ENCODE measurements at regions not wholly inside any gene's neighbourhood (a gene's known extent, or its start where the extent isn't known, plus 50 kb on each side); places are given as distances from the start of the nearest gene placed in this dataset.

DNA sequence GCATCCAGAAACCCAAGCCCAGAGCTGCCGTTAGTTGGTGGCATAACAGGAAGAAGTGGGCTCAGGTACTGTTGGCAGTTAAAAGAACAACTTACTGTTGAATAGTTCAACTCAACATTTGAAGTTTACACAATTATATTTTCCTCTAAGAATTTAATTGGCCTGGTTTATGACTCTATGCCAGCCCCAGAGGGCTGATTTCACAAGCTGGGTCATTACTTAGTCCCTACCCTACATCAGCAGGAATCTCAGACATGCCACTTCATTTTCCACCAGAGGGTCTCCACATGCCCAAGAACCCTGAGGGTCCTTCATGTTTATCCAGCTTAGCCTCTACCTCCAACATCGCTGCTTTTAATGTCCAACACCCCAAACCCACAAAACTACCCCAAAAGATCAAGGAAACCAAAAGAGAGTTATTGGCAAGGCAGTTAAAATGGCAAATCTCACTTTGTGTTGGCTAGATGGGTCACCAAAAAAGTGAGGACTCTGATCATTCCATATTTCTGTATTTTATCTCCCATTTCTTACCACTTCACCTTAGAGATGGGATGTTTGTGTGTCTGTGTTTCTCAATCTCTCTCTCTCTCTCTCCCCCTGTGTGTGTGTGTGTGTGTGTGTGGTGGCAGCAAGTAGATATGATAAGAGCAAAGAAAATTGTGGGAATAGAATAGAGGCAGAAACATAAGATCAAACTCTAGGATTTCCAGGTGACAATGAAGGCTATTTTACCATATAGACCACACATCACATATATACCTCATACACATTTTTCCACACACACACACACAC, 112.5 kb upstream of the TBX18 start:
- TF ChIP-seq, protein P1, sequence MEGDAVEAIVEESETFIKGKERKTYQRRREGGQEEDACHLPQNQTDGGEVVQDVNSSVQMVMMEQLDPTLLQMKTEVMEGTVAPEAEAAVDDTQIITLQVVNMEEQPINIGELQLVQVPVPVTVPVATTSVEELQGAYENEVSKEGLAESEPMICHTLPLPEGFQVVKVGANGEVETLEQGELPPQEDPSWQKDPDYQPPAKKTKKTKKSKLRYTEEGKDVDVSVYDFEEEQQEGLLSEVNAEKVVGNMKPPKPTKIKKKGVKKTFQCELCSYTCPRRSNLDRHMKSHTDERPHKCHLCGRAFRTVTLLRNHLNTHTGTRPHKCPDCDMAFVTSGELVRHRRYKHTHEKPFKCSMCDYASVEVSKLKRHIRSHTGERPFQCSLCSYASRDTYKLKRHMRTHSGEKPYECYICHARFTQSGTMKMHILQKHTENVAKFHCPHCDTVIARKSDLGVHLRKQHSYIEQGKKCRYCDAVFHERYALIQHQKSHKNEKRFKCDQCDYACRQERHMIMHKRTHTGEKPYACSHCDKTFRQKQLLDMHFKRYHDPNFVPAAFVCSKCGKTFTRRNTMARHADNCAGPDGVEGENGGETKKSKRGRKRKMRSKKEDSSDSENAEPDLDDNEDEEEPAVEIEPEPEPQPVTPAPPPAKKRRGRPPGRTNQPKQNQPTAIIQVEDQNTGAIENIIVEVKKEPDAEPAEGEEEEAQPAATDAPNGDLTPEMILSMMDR (IDR thresholded peaks at IDR 0.05; ENCODE audit: borderline replicate concordance, extremely low read depth, insufficient read depth) = no peak
- H3K27ac ChIP-seq (ENCODE audit: low read depth in 2 of 2, low read length in 2 of 2) = no peak overlapping the region
- no peaks in the 10 kb centered on the region for H3K9me3 ChIP-seq (ENCODE audit: control insufficient read depth in 2 of 3, insufficient read depth in 1 of 3, low read length in 3 of 3)
- DNase-seq (no peak), FAIRE-seq (no peak)
- H3K9ac ChIP-seq (ENCODE audit: low read length in 3 of 3) = no peak overlapping the region
- no peaks in the 10 kb centered on the region for H3K36me3 ChIP-seq (ENCODE audit: control insufficient read depth in 2 of 3, insufficient read depth in 3 of 3, low read length in 3 of 3)
- H3K4me3 ChIP-seq (ENCODE audit: low read length in 3 of 3) = no peak overlapping the region
- no peaks in the 10 kb centered on the region for H3K27me3 ChIP-seq (ENCODE audit: control insufficient read depth, insufficient read depth, low read length)
- no peaks in the 10 kb centered on the region for H3K4me1 ChIP-seq (ENCODE audit: control insufficient read depth in 2 of 3, insufficient read depth in 2 of 3, low read depth in 1 of 3, low read length in 3 of 3)
- intact Hi-C loops (cut with DNase I) = no loop called here

DNA sequence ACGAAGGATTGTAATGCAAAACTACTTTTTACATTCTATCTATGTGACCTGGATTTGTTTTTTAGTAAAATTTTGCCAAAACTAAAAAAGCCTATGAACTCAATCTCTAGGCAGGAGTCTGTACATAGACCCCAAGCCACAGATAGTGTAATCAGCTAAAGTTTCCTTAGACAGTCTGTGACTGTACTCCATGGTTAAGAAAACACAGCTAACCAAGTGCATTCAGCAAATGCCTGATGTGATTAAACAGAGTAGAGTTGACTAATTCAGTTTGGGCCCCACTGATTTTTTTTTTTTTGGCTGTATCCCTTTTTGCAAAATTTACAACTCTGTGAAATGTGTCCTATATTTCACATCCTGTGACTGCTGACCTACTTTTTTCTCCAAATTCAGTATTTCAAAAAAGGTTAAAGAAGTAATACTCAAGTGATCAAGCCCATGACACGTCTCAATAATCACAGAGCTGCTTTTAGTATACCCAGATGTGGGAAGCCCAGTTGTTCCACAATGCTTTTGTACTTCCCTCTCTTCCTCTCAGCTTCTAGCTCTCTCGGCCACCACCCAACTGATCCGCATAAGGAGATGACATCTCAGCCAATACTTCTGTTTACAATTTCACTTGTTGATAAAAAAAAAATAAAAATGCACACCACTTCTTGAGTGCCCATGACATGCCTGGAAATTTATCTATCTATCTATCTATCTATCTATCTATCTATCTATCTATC, 108.8 kb upstream of the TBX18 start:
- Histone ChIP-seq H3K9ac (ENCODE audit: low read length in 3 of 3) (no peak overlapping the region), H3K4me3 (ENCODE audit: low read length in 3 of 3) (no peak overlapping the region), H3K36me3 (ENCODE audit: control insufficient read depth in 2 of 3, insufficient read depth in 3 of 3, low read length in 3 of 3) (no peaks in the 10 kb centered on the region), H3K27me3 (ENCODE audit: control insufficient read depth, insufficient read depth, low read length) (no peaks in the 10 kb centered on the region), H3K27ac (ENCODE audit: low read depth in 2 of 2, low read length in 2 of 2) (no peak overlapping the region), H3K9me3 (ENCODE audit: control insufficient read depth in 2 of 3, insufficient read depth in 1 of 3, low read length in 3 of 3) (no peaks in the 10 kb centered on the region), H3K4me1 (ENCODE audit: control insufficient read depth in 2 of 3, insufficient read depth in 2 of 3, low read depth in 1 of 3, low read length in 3 of 3) (no peaks in the 10 kb centered on the region)
- intact Hi-C loops (cut with DNase I) = no loop called here
- FAIRE-seq = no peak
- TF ChIP-seq, protein P1 (IDR thresholded peaks at IDR 0.05; ENCODE audit: borderline replicate concordance, extremely low read depth, insufficient read depth) = no peak
- no peak for DNase-seq

DNA sequence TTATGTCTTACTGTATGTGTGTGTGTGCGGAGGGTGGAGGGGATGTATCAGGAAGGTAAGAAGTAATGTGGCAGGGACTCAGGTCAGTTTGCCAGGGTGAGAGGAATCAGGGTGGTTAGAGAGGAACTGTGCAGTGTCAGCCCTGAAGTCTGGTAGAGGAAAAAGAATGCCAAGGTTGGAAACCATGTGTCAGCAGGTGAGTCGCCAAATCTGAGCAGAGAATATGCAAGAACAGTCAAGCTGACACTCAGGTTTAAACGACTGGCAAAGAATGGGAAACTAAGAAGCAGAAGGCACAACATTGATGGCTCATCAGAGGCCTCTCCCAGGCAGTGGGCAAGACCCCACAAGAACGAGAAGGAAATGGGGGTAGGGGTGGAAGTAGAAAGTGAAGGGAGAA, 107.5 kb upstream of the TBX18 start:
- Histone ChIP-seq H3K4me3 (ENCODE audit: low read length in 3 of 3) (no peak overlapping the region), H3K27me3 (ENCODE audit: control insufficient read depth, insufficient read depth, low read length) (no peaks in the 10 kb centered on the region), H3K9ac (ENCODE audit: low read length in 3 of 3) (no peak overlapping the region), H3K4me1 (ENCODE audit: control insufficient read depth in 2 of 3, insufficient read depth in 2 of 3, low read depth in 1 of 3, low read length in 3 of 3) (no peaks in the 10 kb centered on the region), H3K27ac (ENCODE audit: low read depth in 2 of 2, low read length in 2 of 2) (no peak overlapping the region), H3K9me3 (ENCODE audit: control insufficient read depth in 2 of 3, insufficient read depth in 1 of 3, low read length in 3 of 3) (no peaks in the 10 kb centered on the region), H3K36me3 (ENCODE audit: control insufficient read depth in 2 of 3, insufficient read depth in 3 of 3, low read length in 3 of 3) (no peaks in the 10 kb centered on the region)
- intact Hi-C loops (cut with DNase I) = no loop called here
- no peak for FAIRE-seq
- TF ChIP-seq, protein P1 (IDR thresholded peaks at IDR 0.05; ENCODE audit: borderline replicate concordance, extremely low read depth, insufficient read depth) = no peak
- no peak for DNase-seq

All from kidney (tissue), 13 donors.